HS-5 (cell line): ENCODE measurements at regions not wholly inside any gene's neighbourhood (a gene's known extent, or its start where the extent isn't known, plus 50 kb on each side); places are given as distances from the start of the nearest gene placed in this dataset.
"Not testable (repeated sequence)": the region's sequence is repeated elsewhere in the genome, so short reads cannot be mapped to it uniquely, and the experiment has no call there.

ENCODE experiments used
- DNase-seq: peaks from one replicate; pipeline ENCODE4 v3.0.0-alpha.2; 2012; ENCODE audit warnings: low read depth

- no peak for DNase-seq
These were observed 141.8 kb downstream of the SIM1 start for GRCh38 chr6:100322886-100323285.

- DNase-seq, result no peak
These were observed 144.0 kb downstream of the SIM1 start for GRCh38 chr6:100320686-100321085.

- DNase-seq, result no peak
These were observed 147.7 kb downstream of the SIM1 start for GRCh38 chr6:100317031-100317430.

- DNase-seq, result no peak
These were observed 150.5 kb downstream of the SIM1 start for GRCh38 chr6:100314186-100314585.

- no peak for DNase-seq
These were observed 152.9 kb downstream of the SIM1 start for GRCh38 chr6:100311707-100312251.

GRCh38 chr6:100309174-100309573 lies 155.5 kb downstream of the SIM1 start:
- no peak for DNase-seq

GRCh38 chr6:100307561-100307960 lies 157.2 kb downstream of the SIM1 start:
- DNase-seq, result no peak

GRCh38 chr6:100305209-100305869 lies 159.4 kb downstream of the SIM1 start:
- no peak for DNase-seq

GRCh38 chr6:100304575-100304974 lies 160.1 kb downstream of the SIM1 start:
- DNase-seq, result no peak

GRCh38 chr6:100301731-100302130 lies 163.0 kb downstream of the SIM1 start:
- no peak for DNase-seq

- peak; percentile 97 for DNase-seq
These were observed 164.4 kb downstream of the SIM1 start for GRCh38 chr6:100300221-100300736.

GRCh38 chr6:100296810-100297544 lies 167.7 kb downstream of the SIM1 start:
- peak; percentile 58 for DNase-seq

GRCh38 chr6:100295172-100295571 lies 169.5 kb downstream of the SIM1 start:
- DNase-seq, result not testable (repeated sequence)

- DNase-seq, result no peak
These were observed 175.4 kb downstream of the SIM1 start for GRCh38 chr6:100289285-100289684.

GRCh38 chr6:100288311-100288710 lies 176.4 kb downstream of the SIM1 start:
- DNase-seq, result no peak

- DNase-seq, result peak; percentile 35
These were observed 181.4 kb downstream of the SIM1 start for GRCh38 chr6:100283285-100283684.

- DNase-seq, result no peak
These were observed 183.2 kb downstream of the SIM1 start for GRCh38 chr6:100281471-100281901.

- no peak for DNase-seq
These were observed 188.2 kb downstream of the SIM1 start for GRCh38 chr6:100276311-100277057.

- no peak for DNase-seq
These were observed 190.6 kb downstream of the SIM1 start for GRCh38 chr6:100274147-100274546.

- no peak for DNase-seq
These were observed 193.1 kb downstream of the SIM1 start for GRCh38 chr6:100271625-100272024.

- DNase-seq, result no peak
These were observed 193.5 kb downstream of the SIM1 start for GRCh38 chr6:100271202-100271601.

- DNase-seq, result peak; percentile 53
These were observed 195.5 kb downstream of the SIM1 start for GRCh38 chr6:100269189-100269588.
